ENCODE measurements at regions not wholly inside any gene's neighbourhood (a gene's known extent, or its start where the extent isn't known, plus 50 kb on each side); places are given as distances from the start of the nearest gene placed in this dataset.
A peak's percentile ranks its signal among the peaks of the same experiment; 100 is the strongest.

DNA sequence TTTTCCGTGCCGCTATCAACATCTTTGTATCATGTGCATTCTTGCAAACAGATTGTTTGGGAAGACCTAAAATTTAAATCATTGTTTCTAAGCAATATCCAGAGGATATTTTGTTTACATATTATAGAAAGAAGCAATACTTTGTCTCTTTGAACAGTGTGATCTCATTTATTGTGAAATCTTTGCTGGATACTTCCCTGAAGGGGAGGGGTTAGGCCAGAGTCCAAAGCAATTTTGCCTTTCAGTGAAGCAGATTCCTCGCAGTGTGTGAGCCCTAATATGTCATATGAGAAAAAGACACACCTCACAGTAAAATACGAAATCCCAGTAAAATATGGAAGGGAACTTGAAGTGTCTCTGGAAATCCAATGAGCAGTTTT, 158.7 kb upstream of the SLCO3A1 start:
- TF ChIP-seq POLR2A (IDR thresholded peaks at IDR 0.05): no peak
- TF ChIP-seq, protein P1, sequence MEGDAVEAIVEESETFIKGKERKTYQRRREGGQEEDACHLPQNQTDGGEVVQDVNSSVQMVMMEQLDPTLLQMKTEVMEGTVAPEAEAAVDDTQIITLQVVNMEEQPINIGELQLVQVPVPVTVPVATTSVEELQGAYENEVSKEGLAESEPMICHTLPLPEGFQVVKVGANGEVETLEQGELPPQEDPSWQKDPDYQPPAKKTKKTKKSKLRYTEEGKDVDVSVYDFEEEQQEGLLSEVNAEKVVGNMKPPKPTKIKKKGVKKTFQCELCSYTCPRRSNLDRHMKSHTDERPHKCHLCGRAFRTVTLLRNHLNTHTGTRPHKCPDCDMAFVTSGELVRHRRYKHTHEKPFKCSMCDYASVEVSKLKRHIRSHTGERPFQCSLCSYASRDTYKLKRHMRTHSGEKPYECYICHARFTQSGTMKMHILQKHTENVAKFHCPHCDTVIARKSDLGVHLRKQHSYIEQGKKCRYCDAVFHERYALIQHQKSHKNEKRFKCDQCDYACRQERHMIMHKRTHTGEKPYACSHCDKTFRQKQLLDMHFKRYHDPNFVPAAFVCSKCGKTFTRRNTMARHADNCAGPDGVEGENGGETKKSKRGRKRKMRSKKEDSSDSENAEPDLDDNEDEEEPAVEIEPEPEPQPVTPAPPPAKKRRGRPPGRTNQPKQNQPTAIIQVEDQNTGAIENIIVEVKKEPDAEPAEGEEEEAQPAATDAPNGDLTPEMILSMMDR (IDR thresholded peaks at IDR 0.05): no peak
- peak; percentile 47 for TF ChIP-seq POLR2AphosphoS5 (IDR thresholded peaks at IDR 0.05)
